ENCODE measurements at regions not wholly inside any gene's neighbourhood (a gene's known extent, or its start where the extent isn't known, plus 50 kb on each side); places are given as distances from the start of the nearest gene placed in this dataset.

GRCh38 chr7:116122972-116123595 lies 87.3 kb upstream of the TES start:
- H3K4me3 ChIP-seq (ENCODE audit: control insufficient read depth in 1 of 7, extremely low read depth in 1 of 7, insufficient read depth in 4 of 7, low read depth in 2 of 7, low read length in 6 of 7) = peak overlapping the region in 1 of 7 experiments; percentile 48
- ChIA-PET POLR2A (no interaction called here), CTCF (interaction anchor here (1.0 to 1.5 kb wide), 5 partner anchors 11 to 1258 kb away, joined by 3 to 4 read pairs (median 3); no protein-coding TSS in a partner anchor)
- WGBS (ENCODE audit: insufficient coverage) = 52% methylated on average over 3 of the region's 3 CpGs
- H3K36me3 ChIP-seq (ENCODE audit: control insufficient read depth in 4 of 4, insufficient read depth in 4 of 4, low read length in 3 of 4) = no peaks in the 10 kb centered on the region
- H3K4me1 ChIP-seq (ENCODE audit: control extremely low read depth in 1 of 4, control insufficient read depth in 4 of 4, insufficient read depth in 4 of 4, low read length in 3 of 4) = peaks cover 0 to 3% (median under 1%) of the 10 kb centered on the region in 4 experiments
- peaks cover 0 to 5% (median 0%) of the 10 kb centered on the region in 5 experiments for H3K9me3 ChIP-seq (ENCODE audit: control extremely low read depth in 1 of 5, control insufficient read depth in 4 of 5, insufficient read depth in 2 of 5, low read depth in 1 of 5, low read length in 4 of 5)
- H3K27me3 ChIP-seq (replicated peaks in 2 of 5; ENCODE audit: control insufficient read depth in 4 of 5, insufficient read depth in 5 of 5, low read length in 4 of 5) = no peaks in the 10 kb centered on the region
- H3K27ac ChIP-seq (ENCODE audit: insufficient read depth in 1 of 2, low read depth in 1 of 2, low read length in 2 of 2, poor library complexity in 1 of 2, severe bottlenecking in 2 of 2) = no peak overlapping the region
- peak; percentile 64 to 78 (median 78) for DNase-seq

- Histone ChIP-seq H3K4me1 (ENCODE audit: control extremely low read depth in 1 of 4, control insufficient read depth in 4 of 4, insufficient read depth in 4 of 4, low read length in 3 of 4) (peaks cover 0 to 3% (median under 1%) of the 10 kb centered on the region in 4 experiments), H3K36me3 (ENCODE audit: control insufficient read depth in 4 of 4, insufficient read depth in 4 of 4, low read length in 3 of 4) (no peaks in the 10 kb centered on the region), H3K9me3 (ENCODE audit: control extremely low read depth in 1 of 5, control insufficient read depth in 4 of 5, insufficient read depth in 2 of 5, low read depth in 1 of 5, low read length in 4 of 5) (peaks cover 0 to 6% (median 0%) of the 10 kb centered on the region in 5 experiments), H3K27me3 (replicated peaks in 2 of 5; ENCODE audit: control insufficient read depth in 4 of 5, insufficient read depth in 5 of 5, low read length in 4 of 5) (no peaks in the 10 kb centered on the region), H3K4me3 (ENCODE audit: control insufficient read depth in 1 of 7, extremely low read depth in 1 of 7, insufficient read depth in 4 of 7, low read depth in 2 of 7, low read length in 6 of 7) (no peak overlapping the region), H3K27ac (ENCODE audit: insufficient read depth in 1 of 2, low read depth in 1 of 2, low read length in 2 of 2, poor library complexity in 1 of 2, severe bottlenecking in 2 of 2) (no peak overlapping the region)
- ChIA-PET CTCF (no interaction called here), POLR2A (no interaction called here)
- no peak for DNase-seq
- WGBS (ENCODE audit: insufficient coverage) = no CpG with 5 or more reads among the region's 2 CpGs
Observed at GRCh38 chr7:116128139-116128538, 82.2 kb upstream of the TES start.

DNA sequence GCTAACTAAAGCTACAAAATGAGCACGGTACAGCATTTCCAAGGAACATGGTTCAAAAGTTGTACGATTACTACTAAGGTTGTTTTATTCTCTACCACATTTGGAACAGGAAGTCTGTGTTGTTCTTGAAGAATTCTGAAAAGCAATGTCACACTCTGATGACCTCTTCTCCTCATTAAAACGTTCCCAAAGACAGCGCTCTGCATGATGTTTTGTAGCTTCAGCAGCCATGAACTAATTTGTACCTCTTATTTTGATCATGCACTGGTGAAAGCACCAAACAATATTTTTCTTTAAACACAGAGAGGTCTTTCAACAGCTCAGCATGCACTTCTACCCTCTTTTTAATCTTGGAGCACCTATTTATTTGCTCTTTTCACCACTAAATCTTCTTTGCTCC lies 75.0 kb upstream of the TES start:
- no peak overlapping the region for H3K27ac ChIP-seq (ENCODE audit: insufficient read depth in 1 of 2, low read depth in 1 of 2, low read length in 2 of 2, poor library complexity in 1 of 2, severe bottlenecking in 2 of 2)
- peaks cover 0 to 3% (median 0%) of the 10 kb centered on the region in 4 experiments for H3K4me1 ChIP-seq (ENCODE audit: control extremely low read depth in 1 of 4, control insufficient read depth in 4 of 4, insufficient read depth in 4 of 4, low read length in 3 of 4)
- H3K9me3 ChIP-seq (ENCODE audit: control extremely low read depth in 1 of 5, control insufficient read depth in 4 of 5, insufficient read depth in 2 of 5, low read depth in 1 of 5, low read length in 4 of 5) = no peaks in the 10 kb centered on the region
- ChIA-PET POLR2A (no interaction called here), CTCF (interaction anchor here (0.7 to 4.9 kb wide), 6 partner anchors 24 to 673 kb away, joined by 3 to 29 read pairs (median 4); no protein-coding TSS in a partner anchor)
- no peaks in the 10 kb centered on the region for H3K27me3 ChIP-seq (replicated peaks in 2 of 5; ENCODE audit: control insufficient read depth in 4 of 5, insufficient read depth in 5 of 5, low read length in 4 of 5)
- H3K4me3 ChIP-seq (ENCODE audit: control insufficient read depth in 1 of 7, extremely low read depth in 1 of 7, insufficient read depth in 4 of 7, low read depth in 2 of 7, low read length in 6 of 7) = no peak overlapping the region
- 81% methylated on average over 4 of the region's 4 CpGs for WGBS (ENCODE audit: insufficient coverage)
- no peak for DNase-seq
- H3K36me3 ChIP-seq (ENCODE audit: control insufficient read depth in 4 of 4, insufficient read depth in 4 of 4, low read length in 3 of 4) = no peaks in the 10 kb centered on the region

DNA sequence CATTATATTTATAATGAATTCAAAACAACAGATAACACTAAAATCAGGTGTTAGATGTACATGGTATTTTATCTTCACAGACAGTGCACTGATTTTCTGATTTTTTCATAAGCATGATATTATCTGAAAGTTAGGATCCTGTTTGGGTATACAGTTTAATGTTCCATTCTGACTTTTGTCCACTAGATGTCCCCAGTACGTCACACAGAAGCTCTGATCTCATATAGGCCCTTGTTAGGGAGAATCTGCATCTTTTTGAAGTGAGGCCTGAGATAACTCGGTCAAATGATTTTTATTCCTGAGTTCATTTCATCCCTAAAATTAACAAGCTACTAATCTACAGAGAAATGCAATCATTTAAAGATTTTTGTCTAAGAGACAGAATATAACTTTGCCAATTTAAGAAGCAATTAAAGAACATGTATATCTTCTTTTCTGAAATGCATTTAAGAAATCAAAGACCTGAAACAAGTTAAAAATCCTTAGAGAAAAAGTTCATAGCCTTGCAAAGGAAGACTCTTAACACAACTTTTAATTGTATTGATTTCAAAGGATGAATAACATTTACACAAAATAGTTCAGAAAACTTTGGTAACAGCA lies 72.0 kb upstream of the TES start:
- no peak overlapping the region for H3K27ac ChIP-seq (ENCODE audit: insufficient read depth in 1 of 2, low read depth in 1 of 2, low read length in 2 of 2, poor library complexity in 1 of 2, severe bottlenecking in 2 of 2)
- H3K27me3 ChIP-seq (replicated peaks in 2 of 5; ENCODE audit: control insufficient read depth in 4 of 5, insufficient read depth in 5 of 5, low read length in 4 of 5) = no peaks in the 10 kb centered on the region
- no peak overlapping the region for H3K4me3 ChIP-seq (ENCODE audit: control insufficient read depth in 1 of 7, extremely low read depth in 1 of 7, insufficient read depth in 4 of 7, low read depth in 2 of 7, low read length in 6 of 7)
- H3K36me3 ChIP-seq (ENCODE audit: control insufficient read depth in 4 of 4, insufficient read depth in 4 of 4, low read length in 3 of 4) = no peaks in the 10 kb centered on the region
- peaks cover 0 to 12% (median 0%) of the 10 kb centered on the region in 4 experiments for H3K4me1 ChIP-seq (ENCODE audit: control extremely low read depth in 1 of 4, control insufficient read depth in 4 of 4, insufficient read depth in 4 of 4, low read length in 3 of 4)
- POLR2A ChIA-PET = no interaction called here
- CTCF ChIA-PET = interaction anchor here (0.6 to 4.9 kb wide), 12 partner anchors 15 to 452 kb away, joined by 3 to 29 read pairs (median 6); no protein-coding TSS in a partner anchor
- peak; percentile 65 to 78 (median 73) for DNase-seq
- WGBS (ENCODE audit: insufficient coverage) = 0% methylated on average over 1 of the region's 2 CpGs
- no peaks in the 10 kb centered on the region for H3K9me3 ChIP-seq (ENCODE audit: control extremely low read depth in 1 of 5, control insufficient read depth in 4 of 5, insufficient read depth in 2 of 5, low read depth in 1 of 5, low read length in 4 of 5)

GRCh38 chr7:116139007-116139406 lies 71.3 kb upstream of the TES start:
- no peak overlapping the region for H3K4me3 ChIP-seq (ENCODE audit: control insufficient read depth in 1 of 7, extremely low read depth in 1 of 7, insufficient read depth in 4 of 7, low read depth in 2 of 7, low read length in 6 of 7)
- H3K27me3 ChIP-seq (replicated peaks in 2 of 5; ENCODE audit: control insufficient read depth in 4 of 5, insufficient read depth in 5 of 5, low read length in 4 of 5) = no peaks in the 10 kb centered on the region
- H3K9me3 ChIP-seq (ENCODE audit: control extremely low read depth in 1 of 5, control insufficient read depth in 4 of 5, insufficient read depth in 2 of 5, low read depth in 1 of 5, low read length in 4 of 5) = no peaks in the 10 kb centered on the region
- peaks cover 0 to 12% (median 0%) of the 10 kb centered on the region in 4 experiments for H3K4me1 ChIP-seq (ENCODE audit: control extremely low read depth in 1 of 4, control insufficient read depth in 4 of 4, insufficient read depth in 4 of 4, low read length in 3 of 4)
- no peak for DNase-seq
- ChIA-PET CTCF (interaction anchor here (0.6 to 4.9 kb wide), 16 partner anchors 10 to 451 kb away, joined by 3 to 29 read pairs (median 4); no protein-coding TSS in a partner anchor), POLR2A (no interaction called here)
- WGBS (ENCODE audit: insufficient coverage) = 96% methylated on average over 5 of the region's 6 CpGs
- H3K27ac ChIP-seq (ENCODE audit: insufficient read depth in 1 of 2, low read depth in 1 of 2, low read length in 2 of 2, poor library complexity in 1 of 2, severe bottlenecking in 2 of 2) = no peak overlapping the region
- H3K36me3 ChIP-seq (ENCODE audit: control insufficient read depth in 4 of 4, insufficient read depth in 4 of 4, low read length in 3 of 4) = no peaks in the 10 kb centered on the region

DNA sequence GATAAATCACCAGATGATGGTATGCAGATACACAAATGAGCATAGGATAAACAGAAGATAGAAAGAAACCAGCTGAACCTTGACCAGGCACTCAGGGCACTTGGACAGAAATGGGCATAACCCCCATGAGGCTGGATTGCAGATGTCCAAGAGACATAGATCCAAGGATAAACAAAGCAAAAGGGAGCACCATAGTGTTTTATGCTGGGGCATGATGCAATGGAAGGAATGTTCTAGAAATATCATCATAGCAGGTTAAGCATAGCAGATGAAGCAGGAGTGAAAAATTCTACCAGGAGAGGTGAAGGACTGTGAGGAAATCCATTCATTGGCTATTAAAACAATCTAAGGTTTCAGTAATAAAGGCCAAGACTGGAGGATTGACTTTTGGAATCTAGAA lies 70.5 kb upstream of the TES start:
- Histone ChIP-seq H3K36me3 (ENCODE audit: control insufficient read depth in 4 of 4, insufficient read depth in 4 of 4, low read length in 3 of 4) (no peaks in the 10 kb centered on the region), H3K27ac (ENCODE audit: insufficient read depth in 1 of 2, low read depth in 1 of 2, low read length in 2 of 2, poor library complexity in 1 of 2, severe bottlenecking in 2 of 2) (no peak overlapping the region), H3K4me1 (ENCODE audit: control extremely low read depth in 1 of 4, control insufficient read depth in 4 of 4, insufficient read depth in 4 of 4, low read length in 3 of 4) (peaks cover 0 to 16% (median 0%) of the 10 kb centered on the region in 4 experiments), H3K27me3 (replicated peaks in 2 of 5; ENCODE audit: control insufficient read depth in 4 of 5, insufficient read depth in 5 of 5, low read length in 4 of 5) (no peaks in the 10 kb centered on the region), H3K4me3 (ENCODE audit: control insufficient read depth in 1 of 7, extremely low read depth in 1 of 7, insufficient read depth in 4 of 7, low read depth in 2 of 7, low read length in 6 of 7) (no peak overlapping the region), H3K9me3 (ENCODE audit: control extremely low read depth in 1 of 5, control insufficient read depth in 4 of 5, insufficient read depth in 2 of 5, low read depth in 1 of 5, low read length in 4 of 5) (no peaks in the 10 kb centered on the region)
- CTCF ChIA-PET = interaction anchor here (0.6 to 4.9 kb wide), 6 partner anchors 9 to 407 kb away, joined by 3 to 29 read pairs (median 3); no protein-coding TSS in a partner anchor
- POLR2A ChIA-PET = no interaction called here
- DNase-seq = no peak

- H3K27ac ChIP-seq (ENCODE audit: insufficient read depth in 1 of 2, low read depth in 1 of 2, low read length in 2 of 2, poor library complexity in 1 of 2, severe bottlenecking in 2 of 2) = no peak overlapping the region
- ChIA-PET POLR2A (no interaction called here), CTCF (interaction anchor here (0.7 to 2.4 kb wide), 11 partner anchors 10 to 1095 kb away, joined by 3 to 10 read pairs (median 4); no protein-coding TSS in a partner anchor)
- H3K36me3 ChIP-seq (ENCODE audit: control insufficient read depth in 4 of 4, insufficient read depth in 4 of 4, low read length in 3 of 4) = no peaks in the 10 kb centered on the region
- 100% methylated on average over 1 of the region's 1 CpG for WGBS (ENCODE audit: insufficient coverage)
- no peak for DNase-seq
- H3K4me3 ChIP-seq (ENCODE audit: control insufficient read depth in 1 of 7, extremely low read depth in 1 of 7, insufficient read depth in 4 of 7, low read depth in 2 of 7, low read length in 6 of 7) = no peak overlapping the region
- peaks cover 0 to 25% (median 2%) of the 10 kb centered on the region in 4 experiments for H3K4me1 ChIP-seq (ENCODE audit: control extremely low read depth in 1 of 4, control insufficient read depth in 4 of 4, insufficient read depth in 4 of 4, low read length in 3 of 4)
- H3K9me3 ChIP-seq (ENCODE audit: control extremely low read depth in 1 of 5, control insufficient read depth in 4 of 5, insufficient read depth in 2 of 5, low read depth in 1 of 5, low read length in 4 of 5) = no peaks in the 10 kb centered on the region
- no peaks in the 10 kb centered on the region for H3K27me3 ChIP-seq (replicated peaks in 2 of 5; ENCODE audit: control insufficient read depth in 4 of 5, insufficient read depth in 5 of 5, low read length in 4 of 5)
Observed at GRCh38 chr7:116142374-116142773, 68.0 kb upstream of the TES start.

All from common myeloid progenitor, CD34-positive (primary cell).